ENCODE measurements at regions not wholly inside any gene's neighbourhood (a gene's known extent, or its start where the extent isn't known, plus 50 kb on each side); places are given as distances from the start of the nearest gene placed in this dataset.

- H3K4me3 ChIP-seq, result no peak overlapping the region
- H3K27ac ChIP-seq, result no peak overlapping the region
- H3K27me3 ChIP-seq (replicated peaks), result no peaks in the 10 kb centered on the region
- H3K36me3 ChIP-seq, result no peaks in the 10 kb centered on the region
- H3K4me1 ChIP-seq (replicated peaks), result no peaks in the 10 kb centered on the region
- no peak for DNase-seq (ENCODE audit: low read depth in 1 of 2, low spot score in 2 of 2)
- H3K9me3 ChIP-seq (replicated peaks), result peaks cover 15% of the 10 kb centered on the region
These were observed 55.2 kb upstream of the IL12B start for GRCh38 chr5:159385536-159385935.

- Histone ChIP-seq H3K27me3 (replicated peaks) (no peaks in the 10 kb centered on the region), H3K9me3 (replicated peaks) (peaks cover 15% of the 10 kb centered on the region), H3K36me3 (no peaks in the 10 kb centered on the region), H3K4me3 (no peak overlapping the region), H3K4me1 (replicated peaks) (no peaks in the 10 kb centered on the region), H3K27ac (no peak overlapping the region)
- DNase-seq (ENCODE audit: low read depth in 1 of 2, low spot score in 2 of 2), result no peak
These were observed 55.9 kb upstream of the IL12B start for GRCh38 chr5:159386028-159386711.

- Histone ChIP-seq H3K27ac (no peak overlapping the region), H3K36me3 (no peaks in the 10 kb centered on the region), H3K27me3 (replicated peaks) (no peaks in the 10 kb centered on the region), H3K4me3 (no peak overlapping the region), H3K9me3 (replicated peaks) (0 out of 2 replicates have a peak, but pooled peaks cover 3% of the 10 kb centered on the region), H3K4me1 (replicated peaks) (no peaks in the 10 kb centered on the region)
- DNase-seq (ENCODE audit: low read depth in 1 of 2, low spot score in 2 of 2), result no peak
These were observed 62.6 kb upstream of the IL12B start for GRCh38 chr5:159392871-159393270.

- Histone ChIP-seq H3K4me3 (no peak overlapping the region), H3K4me1 (replicated peaks) (no peaks in the 10 kb centered on the region), H3K27me3 (replicated peaks) (no peaks in the 10 kb centered on the region), H3K27ac (no peak overlapping the region), H3K9me3 (replicated peaks) (0 out of 2 replicates have a peak, but pooled peaks cover 3% of the 10 kb centered on the region), H3K36me3 (no peaks in the 10 kb centered on the region)
- no peak for DNase-seq (ENCODE audit: low read depth in 1 of 2, low spot score in 2 of 2)
These were observed 63.6 kb upstream of the IL12B start for GRCh38 chr5:159393854-159394274.

- no peaks in the 10 kb centered on the region for H3K4me1 ChIP-seq (replicated peaks)
- no peak for DNase-seq (ENCODE audit: low read depth in 1 of 2, low spot score in 2 of 2)
- no peak overlapping the region for H3K27ac ChIP-seq
- no peaks in the 10 kb centered on the region for H3K9me3 ChIP-seq (replicated peaks)
- no peaks in the 10 kb centered on the region for H3K27me3 ChIP-seq (replicated peaks)
- no peak overlapping the region for H3K4me3 ChIP-seq
- H3K36me3 ChIP-seq, result no peaks in the 10 kb centered on the region
These were observed 64.9 kb upstream of the IL12B start for GRCh38 chr5:159395202-159395601.

GRCh38 chr5:159398936-159399335 is 68.6 kb upstream of the IL12B start:
- no peaks in the 10 kb centered on the region for H3K9me3 ChIP-seq (replicated peaks)
- no peak overlapping the region for H3K4me3 ChIP-seq
- no peaks in the 10 kb centered on the region for H3K27me3 ChIP-seq (replicated peaks)
- no peaks in the 10 kb centered on the region for H3K36me3 ChIP-seq
- H3K4me1 ChIP-seq (replicated peaks), result no peaks in the 10 kb centered on the region
- no peak for DNase-seq (ENCODE audit: low read depth in 1 of 2, low spot score in 2 of 2)
- H3K27ac ChIP-seq, result no peak overlapping the region

- H3K9me3 ChIP-seq (replicated peaks), result no peaks in the 10 kb centered on the region
- H3K4me1 ChIP-seq (replicated peaks), result no peaks in the 10 kb centered on the region
- no peaks in the 10 kb centered on the region for H3K36me3 ChIP-seq
- H3K4me3 ChIP-seq, result no peak overlapping the region
- H3K27ac ChIP-seq, result no peak overlapping the region
- no peaks in the 10 kb centered on the region for H3K27me3 ChIP-seq (replicated peaks)
- DNase-seq (ENCODE audit: low read depth in 1 of 2, low spot score in 2 of 2), result no peak
These were observed 70.2 kb upstream of the IL12B start for GRCh38 chr5:159400476-159400875.

- no peaks in the 10 kb centered on the region for H3K9me3 ChIP-seq (replicated peaks)
- no peaks in the 10 kb centered on the region for H3K36me3 ChIP-seq
- no peaks in the 10 kb centered on the region for H3K27me3 ChIP-seq (replicated peaks)
- no peak overlapping the region for H3K4me3 ChIP-seq
- no peak for DNase-seq (ENCODE audit: low read depth in 1 of 2, low spot score in 2 of 2)
- H3K4me1 ChIP-seq (replicated peaks), result no peaks in the 10 kb centered on the region
- no peak overlapping the region for H3K27ac ChIP-seq
These were observed 72.0 kb upstream of the IL12B start for GRCh38 chr5:159402311-159402710.

- no peaks in the 10 kb centered on the region for H3K27me3 ChIP-seq (replicated peaks)
- no peak for DNase-seq (ENCODE audit: low read depth in 1 of 2, low spot score in 2 of 2)
These were observed 72.6 kb upstream of the IL12B start for GRCh38 chr5:159402856-159403255.

GRCh38 chr5:159403906-159404681 is 73.8 kb upstream of the IL12B start:
- Histone ChIP-seq H3K9me3 (replicated peaks) (no peaks in the 10 kb centered on the region), H3K4me1 (replicated peaks) (no peaks in the 10 kb centered on the region), H3K27me3 (replicated peaks) (no peaks in the 10 kb centered on the region), H3K36me3 (no peaks in the 10 kb centered on the region), H3K27ac (no peak overlapping the region), H3K4me3 (no peak overlapping the region)
- DNase-seq (ENCODE audit: low read depth in 1 of 2, low spot score in 2 of 2), result no peak

More at GRCh38 chr5:159402856-159403255, 72.6 kb upstream of the IL12B start:
- no peak overlapping the region for H3K27ac ChIP-seq
- no peaks in the 10 kb centered on the region for H3K36me3 ChIP-seq
- H3K9me3 ChIP-seq (replicated peaks), result no peaks in the 10 kb centered on the region
- H3K4me3 ChIP-seq, result no peak overlapping the region
- no peaks in the 10 kb centered on the region for H3K4me1 ChIP-seq (replicated peaks)

GRCh38 chr5:159405611-159406031 is 75.3 kb upstream of the IL12B start:
- Histone ChIP-seq H3K27ac (no peak overlapping the region), H3K4me1 (replicated peaks) (peaks cover 4% of the 10 kb centered on the region), H3K9me3 (replicated peaks) (no peaks in the 10 kb centered on the region), H3K4me3 (no peak overlapping the region), H3K27me3 (replicated peaks) (no peaks in the 10 kb centered on the region), H3K36me3 (no peaks in the 10 kb centered on the region)
- DNase-seq (ENCODE audit: low read depth in 1 of 2, low spot score in 2 of 2), result no peak

GRCh38 chr5:159406571-159406970 is 76.3 kb upstream of the IL12B start:
- Histone ChIP-seq H3K4me3 (no peak overlapping the region), H3K27ac (no peak overlapping the region), H3K4me1 (replicated peaks) (peaks cover 9% of the 10 kb centered on the region), H3K36me3 (no peaks in the 10 kb centered on the region), H3K9me3 (replicated peaks) (no peaks in the 10 kb centered on the region), H3K27me3 (replicated peaks) (no peaks in the 10 kb centered on the region)
- no peak for DNase-seq (ENCODE audit: low read depth in 1 of 2, low spot score in 2 of 2)

- no peak for DNase-seq (ENCODE audit: low read depth in 1 of 2, low spot score in 2 of 2)
- H3K36me3 ChIP-seq, result no peaks in the 10 kb centered on the region
These were observed 79.5 kb upstream of the IL12B start for GRCh38 chr5:159409801-159410200.

GRCh38 chr5:159410480-159410879 is 80.2 kb upstream of the IL12B start:
- Histone ChIP-seq H3K27ac (no peak overlapping the region), H3K27me3 (replicated peaks) (no peaks in the 10 kb centered on the region), H3K4me1 (replicated peaks) (peaks cover 9% of the 10 kb centered on the region), H3K4me3 (no peak overlapping the region), H3K9me3 (replicated peaks) (no peaks in the 10 kb centered on the region), H3K36me3 (no peaks in the 10 kb centered on the region)
- DNase-seq (ENCODE audit: low read depth in 1 of 2, low spot score in 2 of 2), result peak in 1 of 2 experiments; percentile 34

More at GRCh38 chr5:159409801-159410200, 79.5 kb upstream of the IL12B start:
- Histone ChIP-seq H3K27me3 (replicated peaks) (no peaks in the 10 kb centered on the region), H3K4me3 (no peak overlapping the region), H3K4me1 (replicated peaks) (peaks cover 9% of the 10 kb centered on the region), H3K27ac (no peak overlapping the region), H3K9me3 (replicated peaks) (no peaks in the 10 kb centered on the region)

Data from SJSA1 (cell line).